SK-N-SH treated with all-trans-retinoic acid at 6 μM for 48 hours (cell line): ENCODE measurements at regions not wholly inside any gene's neighbourhood (a gene's known extent, or its start where the extent isn't known, plus 50 kb on each side); places are given as distances from the start of the nearest gene placed in this dataset.
A peak's percentile ranks its signal among the peaks of the same experiment; 100 is the strongest.

Experiments
- ATAC-seq: fragments of 200-7000 bp; cut with Tn5 transposase; 3 replicates; pipeline ENCODE4 v1.9.1; 2020; ENCODE audit warnings: mild to moderate bottlenecking, moderate library complexity
- BACH2 ChIP-seq: fragments of 250-450 bp; sonication (Bioruptor Pico); IDR thresholded peaks from 2 replicates; pipeline ENCODE4 v1.9.0; 2021; ENCODE audit warnings: mild to moderate bottlenecking, borderline replicate concordance
- CSDC2 ChIP-seq: fragments of 250-450 bp; sonication (Bioruptor Pico); IDR thresholded peaks from 2 replicates; pipeline ENCODE4 v1.5.0; 2020; ENCODE audit warnings: mild to moderate bottlenecking, moderate library complexity
- ESRRG ChIP-seq: fragments of 250-450 bp; sonication (Bioruptor Pico); IDR thresholded peaks from 2 replicates; pipeline ENCODE4 v1.6.1; 2021; ENCODE audit warnings: mild to moderate bottlenecking
- GLIS3 ChIP-seq: fragments of 250-450 bp; sonication (Bioruptor Pico); IDR thresholded peaks from 2 replicates; pipeline ENCODE4 v1.5.0; 2020; ENCODE audit warnings: mild to moderate bottlenecking, moderate library complexity
- ISL1 ChIP-seq: fragments of 250-450 bp; sonication (Bioruptor Pico); IDR thresholded peaks from 2 replicates; pipeline ENCODE4 v2.1.2; 2022; ENCODE audit warnings: mild to moderate bottlenecking, moderate library complexity
- PPARA ChIP-seq: fragments of 250-450 bp; sonication (Bioruptor Pico); IDR thresholded peaks from 2 replicates; pipeline ENCODE4 v1.5.0; 2020; ENCODE audit warnings: mild to moderate bottlenecking, borderline replicate concordance
- RARB ChIP-seq: fragments of 250-450 bp; sonication (Bioruptor Pico); IDR thresholded peaks from 2 replicates; pipeline ENCODE4 v1.8.0; 2021; ENCODE audit warnings: mild to moderate bottlenecking, moderate library complexity
- SNAI2 ChIP-seq: fragments of 250-450 bp; sonication (Bioruptor Pico); IDR thresholded peaks from 2 replicates; pipeline ENCODE4 v1.5.0; 2020; ENCODE audit warnings: mild to moderate bottlenecking, moderate library complexity
- TCF4 ChIP-seq: fragments of 250-450 bp; sonication (Bioruptor Pico); IDR thresholded peaks from 2 replicates; pipeline ENCODE4 v1.8.0; 2021; ENCODE audit warnings: mild to moderate bottlenecking, moderate library complexity, borderline replicate concordance
- TOX ChIP-seq: fragments of 250-450 bp; sonication (Bioruptor Pico); IDR thresholded peaks from 2 replicates; pipeline ENCODE4 v1.8.0; 2021; ENCODE audit warnings: mild to moderate bottlenecking, moderate library complexity, borderline replicate concordance
- ZC3H10 ChIP-seq: fragments of 250-450 bp; sonication (Bioruptor Pico); IDR thresholded peaks from 2 replicates; pipeline ENCODE4 v1.5.1; 2021; ENCODE audit warnings: mild to moderate bottlenecking, moderate library complexity
- ZFP3 ChIP-seq: fragments of 250-450 bp; sonication (Bioruptor Pico); IDR thresholded peaks from 2 replicates; pipeline ENCODE4 v1.5.0; 2020; ENCODE audit warnings: mild to moderate bottlenecking, moderate library complexity
- ZFP30 ChIP-seq: fragments of 450-650 bp; formaldehyde crosslinking; IDR thresholded peaks from 2 replicates; pipeline ENCODE4 v1.5.0; 2022; ENCODE audit warnings: mild to moderate bottlenecking, moderate library complexity
- ZNF565 ChIP-seq: fragments of 450-650 bp; formaldehyde crosslinking; conservative IDR thresholded peaks from 2 replicates; pipeline ENCODE4 v1.5.0; 2020; ENCODE audit warnings: low read depth, mild to moderate bottlenecking, moderate library complexity
- ZNF70 ChIP-seq: fragments of 450-650 bp; formaldehyde crosslinking; IDR thresholded peaks from 2 replicates; pipeline ENCODE4 v1.5.0; 2020; ENCODE audit warnings: mild to moderate bottlenecking, moderate library complexity
- TF ChIP-seq, protein P1 (sequence below): fragments of 250-450 bp; sonication (Bioruptor Pico); IDR thresholded peaks from 2 replicates; pipeline ENCODE4 v1.5.1; 2021; ENCODE audit warnings: mild to moderate bottlenecking, moderate library complexity
- TF ChIP-seq, protein P2 (sequence below): fragments of 250-450 bp; sonication (Bioruptor Pico); IDR thresholded peaks from 2 replicates; pipeline ENCODE4 v1.5.0; 2020; ENCODE audit warnings: mild to moderate bottlenecking, moderate library complexity
- TF ChIP-seq, protein P3 (sequence below): fragments of 250-450 bp; sonication (Bioruptor Pico); IDR thresholded peaks from 2 replicates; pipeline ENCODE4 v1.8.0; 2021; ENCODE audit warnings: low read depth, mild to moderate bottlenecking, moderate library complexity, borderline replicate concordance
- TF ChIP-seq, protein P4 (sequence below): fragments of 250-450 bp; sonication (Bioruptor Pico); IDR thresholded peaks from 2 replicates; pipeline ENCODE4 v1.8.0; 2020; ENCODE audit warnings: mild to moderate bottlenecking, moderate library complexity, borderline replicate concordance

DNA sequence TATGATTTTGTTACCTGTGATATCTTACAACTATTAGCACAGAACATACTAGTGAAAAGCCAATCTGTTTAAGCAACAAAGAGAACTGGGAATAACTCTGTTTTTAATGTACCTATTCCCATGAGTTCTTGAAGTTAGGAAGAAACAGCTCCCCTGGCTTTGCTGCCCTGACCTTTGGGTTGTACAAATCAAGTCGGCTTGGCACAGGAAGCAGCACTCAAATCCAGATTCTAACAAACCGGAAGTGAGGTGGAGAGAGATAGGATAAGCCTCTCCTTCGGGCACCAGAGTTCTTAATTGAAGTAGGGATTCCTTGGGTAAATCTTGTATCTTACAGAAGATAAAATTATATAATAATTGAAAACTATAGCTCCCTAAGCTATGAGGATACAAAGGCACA, 144.8 kb upstream of the CPEB2 start (continued):
- TF ChIP-seq RARB (no peak), ZC3H10 (CRISPR knock-in tag) (no peak), TOX (no peak)

DNA sequence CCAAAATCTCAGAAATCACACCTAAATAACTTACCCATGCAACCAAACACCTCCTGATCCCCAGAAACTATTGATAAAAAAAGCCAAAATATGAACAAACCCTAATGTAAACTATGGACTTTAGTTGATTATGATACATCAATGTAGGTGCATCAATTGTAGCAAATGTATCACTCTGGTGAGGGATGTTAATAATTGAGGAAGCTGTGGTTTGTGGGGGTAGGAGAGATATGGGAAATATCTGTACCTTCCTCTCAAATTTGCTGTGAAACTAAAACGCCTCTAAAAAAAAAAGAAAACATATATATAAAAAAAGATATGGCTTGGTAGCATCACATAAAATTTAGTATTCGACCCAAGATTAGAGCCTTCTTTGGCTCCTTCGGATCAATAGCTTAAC, 144.3 kb upstream of the CPEB2 start:
- no peak for TF ChIP-seq TOX
- TF ChIP-seq GLIS3 (CRISPR knock-in tag): no peak
- no peak for TF ChIP-seq ZFP3
- no peak for TF ChIP-seq BACH2 (CRISPR knock-in tag)
- TF ChIP-seq, protein P1, sequence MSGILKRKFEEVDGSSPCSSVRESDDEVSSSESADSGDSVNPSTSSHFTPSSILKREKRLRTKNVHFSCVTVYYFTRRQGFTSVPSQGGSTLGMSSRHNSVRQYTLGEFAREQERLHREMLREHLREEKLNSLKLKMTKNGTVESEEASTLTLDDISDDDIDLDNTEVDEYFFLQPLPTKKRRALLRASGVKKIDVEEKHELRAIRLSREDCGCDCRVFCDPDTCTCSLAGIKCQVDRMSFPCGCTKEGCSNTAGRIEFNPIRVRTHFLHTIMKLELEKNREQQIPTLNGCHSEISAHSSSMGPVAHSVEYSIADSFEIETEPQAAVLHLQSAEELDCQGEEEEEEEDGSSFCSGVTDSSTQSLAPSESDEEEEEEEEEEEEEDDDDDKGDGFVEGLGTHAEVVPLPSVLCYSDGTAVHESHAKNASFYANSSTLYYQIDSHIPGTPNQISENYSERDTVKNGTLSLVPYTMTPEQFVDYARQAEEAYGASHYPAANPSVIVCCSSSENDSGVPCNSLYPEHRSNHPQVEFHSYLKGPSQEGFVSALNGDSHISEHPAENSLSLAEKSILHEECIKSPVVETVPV (CRISPR knock-in tag): no peak
- no peak for TF ChIP-seq PPARA (CRISPR knock-in tag)
- no peak for ATAC-seq

DNA sequence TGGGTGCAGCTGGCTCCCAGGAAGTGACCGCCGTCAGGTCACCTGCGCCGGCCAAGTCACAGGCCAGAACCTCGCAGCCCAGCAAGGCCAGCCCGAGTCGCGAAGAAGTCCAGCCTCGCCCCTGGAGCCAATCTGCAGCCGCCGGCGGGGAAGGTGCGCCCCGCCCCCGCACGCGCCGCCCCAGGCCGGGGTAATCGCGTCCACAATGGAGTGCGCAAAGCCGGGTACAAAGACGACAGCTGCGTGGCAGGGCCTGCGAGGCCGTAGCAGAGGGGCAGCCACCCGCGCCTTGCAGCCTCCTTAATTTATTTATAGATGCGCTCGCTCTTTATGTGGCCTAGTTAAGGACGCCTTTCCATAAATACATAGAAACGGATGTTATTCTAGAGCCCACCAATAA, 139.4 kb upstream of the CPEB2 start:
- no peak for TF ChIP-seq PPARA (CRISPR knock-in tag)
- TF ChIP-seq TCF4 (CRISPR knock-in tag): no peak
- no peak for TF ChIP-seq ZNF70
- TF ChIP-seq, all 23 proteins: peak for 0
- no peak for ATAC-seq

DNA sequence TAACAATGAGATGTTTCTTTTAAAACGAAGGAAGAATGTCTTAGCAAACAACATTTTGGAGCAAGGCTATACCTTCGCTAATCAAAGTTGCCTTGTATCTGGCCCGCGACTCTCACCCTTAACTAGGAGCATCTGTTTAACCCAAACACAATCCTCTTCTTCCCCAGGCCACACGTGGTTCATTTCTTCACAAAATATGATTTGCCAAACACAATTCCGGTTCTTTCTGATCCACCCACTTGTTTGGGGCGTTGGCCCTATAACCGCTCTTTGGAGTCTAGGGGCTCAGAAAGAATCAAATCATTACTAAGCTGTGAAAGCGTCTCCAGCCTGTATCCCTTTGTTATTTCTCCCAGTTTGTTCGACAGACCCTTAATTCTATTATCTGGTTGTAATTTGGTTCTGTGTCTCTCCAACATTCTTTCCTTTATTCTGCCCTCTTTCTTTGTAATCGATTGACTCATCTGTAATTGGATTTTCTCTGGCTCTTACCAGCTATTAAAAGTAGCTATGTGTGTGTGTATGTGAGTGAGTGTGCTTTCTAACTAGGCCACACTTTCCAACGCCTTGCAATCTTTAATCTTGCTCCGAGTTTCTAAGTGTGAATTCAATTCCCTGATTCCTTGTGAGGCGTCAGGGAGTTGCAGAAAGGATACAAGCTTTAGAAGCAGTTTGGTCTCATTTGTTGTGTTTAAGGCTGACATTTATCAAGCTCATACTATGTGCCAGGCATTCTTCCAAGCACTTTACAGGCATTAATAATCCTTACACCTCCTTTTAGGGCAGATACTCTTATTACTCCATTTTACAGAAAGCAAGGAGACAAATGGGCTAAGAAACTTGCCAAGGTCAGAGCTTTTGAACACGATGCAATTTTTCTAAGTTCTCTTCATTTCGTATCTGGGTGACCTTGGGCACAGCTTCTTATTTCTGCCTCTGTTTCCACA, 138.6 kb upstream of the CPEB2 start:
- TF ChIP-seq, protein P1 (CRISPR knock-in tag): no peak
- TF ChIP-seq ISL1 (CRISPR knock-in tag): peak; percentile 61
- TF ChIP-seq GLIS3 (CRISPR knock-in tag): no peak
- no peak; the same call in 2 of the 3 replicates for ATAC-seq

DNA sequence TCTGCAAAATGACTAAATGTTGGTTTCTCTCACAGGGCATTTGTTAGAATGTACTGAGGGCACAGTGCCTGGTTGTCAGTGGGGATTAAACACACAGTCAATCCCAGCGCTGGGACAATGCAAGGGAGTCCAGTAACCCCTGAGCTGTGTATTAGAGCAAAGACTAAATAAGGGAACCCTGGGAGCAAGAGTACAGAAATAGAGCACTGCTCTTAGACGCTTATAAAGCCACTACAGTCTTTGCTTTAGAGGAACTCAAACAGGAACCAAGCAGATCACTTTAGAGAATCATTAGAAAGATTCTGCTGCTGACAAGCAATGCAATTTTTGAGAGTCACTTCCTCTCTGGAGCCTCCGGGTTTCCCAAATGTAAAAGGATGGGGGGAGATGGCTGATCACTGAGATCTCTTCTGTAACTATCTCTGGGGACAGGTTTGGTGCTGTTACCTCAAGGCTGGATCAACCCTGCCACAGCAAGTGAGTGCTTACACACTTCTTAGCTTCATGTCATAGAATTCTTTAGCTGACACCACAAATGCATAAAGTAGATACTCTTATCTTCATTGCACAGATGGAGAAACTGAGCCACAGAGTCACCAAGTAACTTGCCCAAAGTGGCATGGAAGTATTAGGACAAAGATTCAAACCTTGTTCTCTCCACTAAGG, 137.8 kb upstream of the CPEB2 start:
- no peak for ATAC-seq
- TF ChIP-seq, protein P2, sequence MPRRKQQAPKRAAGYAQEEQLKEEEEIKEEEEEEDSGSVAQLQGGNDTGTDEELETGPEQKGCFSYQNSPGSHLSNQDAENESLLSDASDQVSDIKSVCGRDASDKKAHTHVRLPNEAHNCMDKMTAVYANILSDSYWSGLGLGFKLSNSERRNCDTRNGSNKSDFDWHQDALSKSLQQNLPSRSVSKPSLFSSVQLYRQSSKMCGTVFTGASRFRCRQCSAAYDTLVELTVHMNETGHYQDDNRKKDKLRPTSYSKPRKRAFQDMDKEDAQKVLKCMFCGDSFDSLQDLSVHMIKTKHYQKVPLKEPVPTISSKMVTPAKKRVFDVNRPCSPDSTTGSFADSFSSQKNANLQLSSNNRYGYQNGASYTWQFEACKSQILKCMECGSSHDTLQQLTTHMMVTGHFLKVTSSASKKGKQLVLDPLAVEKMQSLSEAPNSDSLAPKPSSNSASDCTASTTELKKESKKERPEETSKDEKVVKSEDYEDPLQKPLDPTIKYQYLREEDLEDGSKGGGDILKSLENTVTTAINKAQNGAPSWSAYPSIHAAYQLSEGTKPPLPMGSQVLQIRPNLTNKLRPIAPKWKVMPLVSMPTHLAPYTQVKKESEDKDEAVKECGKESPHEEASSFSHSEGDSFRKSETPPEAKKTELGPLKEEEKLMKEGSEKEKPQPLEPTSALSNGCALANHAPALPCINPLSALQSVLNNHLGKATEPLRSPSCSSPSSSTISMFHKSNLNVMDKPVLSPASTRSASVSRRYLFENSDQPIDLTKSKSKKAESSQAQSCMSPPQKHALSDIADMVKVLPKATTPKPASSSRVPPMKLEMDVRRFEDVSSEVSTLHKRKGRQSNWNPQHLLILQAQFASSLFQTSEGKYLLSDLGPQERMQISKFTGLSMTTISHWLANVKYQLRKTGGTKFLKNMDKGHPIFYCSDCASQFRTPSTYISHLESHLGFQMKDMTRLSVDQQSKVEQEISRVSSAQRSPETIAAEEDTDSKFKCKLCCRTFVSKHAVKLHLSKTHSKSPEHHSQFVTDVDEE (CRISPR knock-in tag): no peak
- TF ChIP-seq ZNF70: no peak
- no peak for TF ChIP-seq SNAI2
- TF ChIP-seq, protein P3, sequence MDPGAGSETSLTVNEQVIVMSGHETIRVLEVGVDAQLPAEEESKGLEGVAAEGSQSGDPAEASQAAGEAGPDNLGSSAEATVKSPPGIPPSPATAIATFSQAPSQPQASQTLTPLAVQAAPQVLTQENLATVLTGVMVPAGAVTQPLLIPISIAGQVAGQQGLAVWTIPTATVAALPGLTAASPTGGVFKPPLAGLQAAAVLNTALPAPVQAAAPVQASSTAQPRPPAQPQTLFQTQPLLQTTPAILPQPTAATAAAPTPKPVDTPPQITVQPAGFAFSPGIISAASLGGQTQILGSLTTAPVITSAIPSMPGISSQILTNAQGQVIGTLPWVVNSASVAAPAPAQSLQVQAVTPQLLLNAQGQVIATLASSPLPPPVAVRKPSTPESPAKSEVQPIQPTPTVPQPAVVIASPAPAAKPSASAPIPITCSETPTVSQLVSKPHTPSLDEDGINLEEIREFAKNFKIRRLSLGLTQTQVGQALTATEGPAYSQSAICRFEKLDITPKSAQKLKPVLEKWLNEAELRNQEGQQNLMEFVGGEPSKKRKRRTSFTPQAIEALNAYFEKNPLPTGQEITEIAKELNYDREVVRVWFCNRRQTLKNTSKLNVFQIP: no peak
- no peak for TF ChIP-seq ZFP3
- no peak for TF ChIP-seq ZNF565
- no peak for TF ChIP-seq ISL1 (CRISPR knock-in tag)
- TF ChIP-seq TCF4 (CRISPR knock-in tag): no peak
- no peak for TF ChIP-seq CSDC2 (CRISPR knock-in tag)
- no peak for TF ChIP-seq ESRRG (CRISPR knock-in tag)
- TF ChIP-seq, protein P1 (CRISPR knock-in tag): no peak
- TF ChIP-seq, protein P4, sequence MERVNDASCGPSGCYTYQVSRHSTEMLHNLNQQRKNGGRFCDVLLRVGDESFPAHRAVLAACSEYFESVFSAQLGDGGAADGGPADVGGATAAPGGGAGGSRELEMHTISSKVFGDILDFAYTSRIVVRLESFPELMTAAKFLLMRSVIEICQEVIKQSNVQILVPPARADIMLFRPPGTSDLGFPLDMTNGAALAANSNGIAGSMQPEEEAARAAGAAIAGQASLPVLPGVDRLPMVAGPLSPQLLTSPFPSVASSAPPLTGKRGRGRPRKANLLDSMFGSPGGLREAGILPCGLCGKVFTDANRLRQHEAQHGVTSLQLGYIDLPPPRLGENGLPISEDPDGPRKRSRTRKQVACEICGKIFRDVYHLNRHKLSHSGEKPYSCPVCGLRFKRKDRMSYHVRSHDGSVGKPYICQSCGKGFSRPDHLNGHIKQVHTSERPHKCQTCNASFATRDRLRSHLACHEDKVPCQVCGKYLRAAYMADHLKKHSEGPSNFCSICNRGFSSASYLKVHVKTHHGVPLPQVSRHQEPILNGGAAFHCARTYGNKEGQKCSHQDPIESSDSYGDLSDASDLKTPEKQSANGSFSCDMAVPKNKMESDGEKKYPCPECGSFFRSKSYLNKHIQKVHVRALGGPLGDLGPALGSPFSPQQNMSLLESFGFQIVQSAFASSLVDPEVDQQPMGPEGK: no peak
- no peak for TF ChIP-seq BACH2 (CRISPR knock-in tag)
- no peak for TF ChIP-seq TOX
- no peak for TF ChIP-seq ZFP30 (CRISPR knock-in tag)
- no peak for TF ChIP-seq GLIS3 (CRISPR knock-in tag)
- no peak for TF ChIP-seq ZC3H10 (CRISPR knock-in tag)
